K562 (cell line): ENCODE measurements at regions not wholly inside any gene's neighbourhood (a gene's known extent, or its start where the extent isn't known, plus 50 kb on each side); places are given as distances from the start of the nearest gene placed in this dataset.

Experiments used
- ATAC-seq: fragments of 200-7000 bp; cut with Tn5 transposase; 3 replicates; pipeline ENCODE4 v1.9.1; 2020; ENCODE audit warnings: moderate library complexity
- BruUV-seq: library from RNA; stranded (reverse); fragments of 400-500 nt; replicated peaks from 2 replicates; lab custom pipeline; 2021; lab: Mats Ljungman, UMichigan
- CTCF ChIA-PET: fragments of 300-600 bp; formaldehyde crosslinking; extraction: SDS; loops from one replicate; lab custom pipeline; 2021; ENCODE audit warnings: low intra/inter-chr PET ratio; lab: Yijun Ruan, JAX
- POLR2A ChIA-PET: fragments of 300-600, 350-650 bp; sonication (Branson Sonifier 250); formaldehyde crosslinking; extraction: SDS; loops from one replicate; lab custom pipeline; 2021; ENCODE audit warnings: antibody characterized with exemption, inconsistent platforms; lab: Yijun Ruan, JAX
- DNase-seq, 4 experiments: peaks; one replicate each; pipeline versions ENCODE4 v3.0.0 to v3.0.0-alpha.2; 2011 to 2018; ENCODE audit warnings: low spot score in 3 of 4, mixed read lengths in 3 of 4; ENCODE audit errors: extremely low read depth in 1 of 4
- FAIRE-seq: peaks from 2 replicates; lab custom pipeline; 2011; peaks lifted over from hg19 to GRCh38; lab: Jason Lieb, UNC
- H2AFZ ChIP-seq: 2 replicates; pipeline ENCODE4 v1.6.0; 2011; ENCODE audit warnings: low read depth, low read length, control low read depth, inconsistent platforms
- H3K27ac ChIP-seq: fragments of 200-600 bp; 3 replicates; pipeline ENCODE4 v1.8.0; 2011; ENCODE audit warnings: low read depth, mild to moderate bottlenecking, control low read depth, inconsistent platforms, low read length, moderate library complexity, mixed read lengths; ENCODE audit errors: extremely low read depth
- H3K27me3 ChIP-seq, 2 experiments: fragments of 300-600 bp in 1 of 2; 2 replicates in 1 of 2; 3 replicates in 1 of 2; pipeline versions ENCODE4 v1.6.0 to v1.8.0; 2011; ENCODE audit warnings: inconsistent platforms in 2 of 2, low read length in 2 of 2, mild to moderate bottlenecking in 1 of 2, mixed read lengths in 1 of 2, moderate library complexity in 1 of 2; ENCODE audit not compliant: control insufficient read depth in 2 of 2, insufficient read depth in 2 of 2
- H3K36me3 ChIP-seq: fragments of 300-600 bp; 3 replicates; pipeline ENCODE4 v1.8.0; 2011; ENCODE audit warnings: mild to moderate bottlenecking, low read length, inconsistent platforms; ENCODE audit not compliant: control insufficient read depth, insufficient read depth
- H3K4me1 ChIP-seq, 2 experiments: fragments of 200-600 bp in 1 of 2; replicated peaks in 1 of 2; 2 replicates in 1 of 2; 3 replicates in 1 of 2; pipeline versions ENCODE4 v1.5.1 to v1.8.0; 2011; ENCODE audit warnings: inconsistent platforms in 2 of 2, low read length in 2 of 2, mild to moderate bottlenecking in 1 of 2, mixed read lengths in 1 of 2, moderate library complexity in 1 of 2; ENCODE audit not compliant: control insufficient read depth in 2 of 2, insufficient read depth in 2 of 2
- H3K4me2 ChIP-seq: 2 replicates; pipeline ENCODE4 v1.6.1; 2011; ENCODE audit warnings: low read length, control low read depth, inconsistent platforms, mixed read lengths; ENCODE audit not compliant: insufficient read depth
- H3K4me3 ChIP-seq: fragments of 200-600 bp; sonication (generic), shearing (Covaris generic); 2 replicates; pipeline ENCODE4 v1.5.1; 2016; ENCODE audit warnings: control low read depth, inconsistent platforms
- H3K79me2 ChIP-seq: fragments of 200-600 bp; 3 replicates; pipeline ENCODE4 v1.8.0; 2011; ENCODE audit warnings: low read length, inconsistent platforms; ENCODE audit not compliant: control insufficient read depth, insufficient read depth
- H3K9ac ChIP-seq, 2 experiments: 2 replicates each; pipeline versions ENCODE4 v1.6.0 to v1.6.1; 2011; ENCODE audit warnings: low read depth in 2 of 2, low read length in 2 of 2, control low read depth in 1 of 2, inconsistent platforms in 1 of 2, mild to moderate bottlenecking in 1 of 2, mixed read lengths in 1 of 2; ENCODE audit not compliant: insufficient read depth in 1 of 2
- H3K9me1 ChIP-seq: one replicate; pipeline ENCODE4 v1.6.0; 2011; ENCODE audit warnings: inconsistent platforms, mild to moderate bottlenecking, low read length, moderate library complexity; ENCODE audit not compliant: control insufficient read depth, insufficient read depth
- H3K9me3 ChIP-seq: replicated peaks from 2 replicates; pipeline ENCODE4 v1.5.1; 2011; ENCODE audit warnings: low read depth, low read length, inconsistent platforms; ENCODE audit not compliant: control insufficient read depth, insufficient read depth
- H4K20me1 ChIP-seq: replicated peaks from 2 replicates; pipeline ENCODE4 v1.6.1; 2011; ENCODE audit warnings: low read length, inconsistent platforms, mixed read lengths; ENCODE audit not compliant: control insufficient read depth, insufficient read depth
- CBFB ChIP-seq: sonication (generic); formaldehyde crosslinking; IDR thresholded peaks from 2 replicates; pipeline ENCODE4 v1.4.0; 2020; ENCODE audit warnings: mild to moderate bottlenecking, missing genetic modification reagents
- CBX8 ChIP-seq: fragments of 200-600 bp; sonication (generic); IDR thresholded peaks from 2 replicates; pipeline ENCODE4 v1.6.1; 2012; ENCODE audit warnings: borderline replicate concordance, mixed run types, low read depth, mild to moderate bottlenecking, moderate library complexity, mixed read lengths, low read length, control low read depth, inconsistent platforms; ENCODE audit not compliant: poor library complexity, severe bottlenecking; ENCODE audit errors: extremely low read depth
- COPS2 ChIP-seq: fragments of 450-650 bp; conservative IDR thresholded peaks from 2 replicates; pipeline ENCODE4 v1.6.1; 2016; ENCODE audit warnings: mild to moderate bottlenecking, moderate library complexity
- GTF2E2 ChIP-seq: fragments of 200-800 bp; sonication (Bioruptor generic); IDR thresholded peaks from 2 replicates; pipeline ENCODE4 v1.6.1; 2016; ENCODE audit warnings: missing genetic modification characterization, missing compliant biosample characterization
- RB1 ChIP-seq: fragments of 450-650 bp; IDR thresholded peaks from 2 replicates; pipeline ENCODE4 v1.6.1; 2017; ENCODE audit warnings: low read depth, mild to moderate bottlenecking
- SMARCA4 ChIP-seq: fragments of 450-650 bp; IDR thresholded peaks from 2 replicates; pipeline ENCODE4 v1.6.1; 2016
- SMARCC2 ChIP-seq: fragments of 450-650 bp; IDR thresholded peaks from 2 replicates; pipeline ENCODE4 v1.6.1; 2017; ENCODE audit warnings: antibody characterized with exemption, moderate library complexity, mild to moderate bottlenecking, low read depth
- SRSF7 ChIP-seq: fragments of 200-400 bp; formaldehyde crosslinking; optimal IDR thresholded peaks from 2 replicates; pipeline ENCODE3; 2017; ENCODE audit warnings: mild to moderate bottlenecking, low read depth, low read length
- TCF7L2 ChIP-seq: fragments of 150-350 bp; IDR thresholded peaks from 2 replicates; pipeline ENCODE4 v1.6.1; 2016; ENCODE audit warnings: low read depth, mild to moderate bottlenecking, low read length, moderate library complexity
- ZNF57 ChIP-seq: fragments of 450-650 bp; formaldehyde crosslinking; IDR thresholded peaks from 2 replicates; pipeline ENCODE4 v1.4.0; 2020; ENCODE audit warnings: mild to moderate bottlenecking, moderate library complexity
- WGBS: fragments of 100-300 bp; shearing (Covaris generic); methylation state at CpG from one replicate; pipeline ENCODE4 v1.1.6; 2016; ENCODE audit warnings: low coverage, mixed read lengths; ENCODE audit not compliant: insufficient coverage; ENCODE audit errors: missing lambda C conversion rate; 5-methylcytosine and 5-hydroxymethylcytosine counted together
- in situ Hi-C: fragments of 300-500 bp; cut with MboI; formaldehyde crosslinking; loops from 4 replicates; pipeline ENCODE4 v1.15.0; 2018; ENCODE audit warnings: inconsistent platforms, mixed read lengths
- intact Hi-C: fragments of 100-400 bp; cut with micrococcal nuclease; formaldehyde crosslinking; loops from 2 replicates; pipeline ENCODE4 v1.14.2; 2022
- TF ChIP-seq, protein P1 (sequence below): fragments of 450-650 bp; formaldehyde crosslinking; IDR thresholded peaks from 2 replicates; pipeline ENCODE4 v1.4.0; 2020; ENCODE audit warnings: mild to moderate bottlenecking, moderate library complexity
- TF ChIP-seq, protein P2 (sequence below): fragments of 450-650 bp; IDR thresholded peaks from 2 replicates; pipeline ENCODE4 v1.7.0; 2016; ENCODE audit warnings: borderline replicate concordance

DNA sequence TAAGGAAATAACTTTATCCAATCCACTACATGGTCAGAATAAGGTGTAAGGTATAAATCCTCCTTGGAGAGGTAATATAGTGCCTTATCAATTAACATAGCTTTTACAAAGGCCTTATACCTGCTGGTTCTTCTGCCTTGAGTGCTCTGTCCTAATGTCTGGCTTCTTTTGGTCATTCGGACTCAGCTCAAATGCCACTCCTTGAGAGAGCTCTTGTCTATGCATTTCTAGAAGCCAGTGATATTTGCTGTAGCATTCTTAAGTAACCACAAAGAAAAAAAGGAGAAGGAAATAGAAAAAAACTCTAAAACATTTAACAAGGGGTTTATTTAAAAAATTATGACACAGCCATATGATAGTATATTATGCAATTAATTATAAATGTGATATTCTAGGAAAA lies 444.8 kb upstream of the SLIT2 start:
- 9% methylated on average over 1 of the region's 1 CpG for WGBS
- H3K36me3 ChIP-seq, result no peaks in the 10 kb centered on the region

More for the DNA sequence above, 444.8 kb upstream of the SLIT2 start:
- Histone ChIP-seq H3K4me1 (no peaks in the 10 kb centered on the region), H4K20me1 (no peaks in the 10 kb centered on the region), H3K9ac (no peak overlapping the region), H3K79me2 (no peaks in the 10 kb centered on the region), H3K4me3 (no peak overlapping the region), H3K27me3 (no peaks in the 10 kb centered on the region), H2AFZ (no peak overlapping the region), H3K9me3 (no peaks in the 10 kb centered on the region), H3K4me2 (no peak overlapping the region), H3K9me1 (no peaks in the 10 kb centered on the region), H3K27ac (no peak overlapping the region)
- DNase-seq (no peak), ATAC-seq (no peak), FAIRE-seq (no peak)
- BruUV-seq, result no TSS peak
- ChIA-PET POLR2A (no interaction called here), CTCF (no interaction called here)
- no peak for TF ChIP-seq GTF2E2 (tag)
- TF ChIP-seq, protein P1, sequence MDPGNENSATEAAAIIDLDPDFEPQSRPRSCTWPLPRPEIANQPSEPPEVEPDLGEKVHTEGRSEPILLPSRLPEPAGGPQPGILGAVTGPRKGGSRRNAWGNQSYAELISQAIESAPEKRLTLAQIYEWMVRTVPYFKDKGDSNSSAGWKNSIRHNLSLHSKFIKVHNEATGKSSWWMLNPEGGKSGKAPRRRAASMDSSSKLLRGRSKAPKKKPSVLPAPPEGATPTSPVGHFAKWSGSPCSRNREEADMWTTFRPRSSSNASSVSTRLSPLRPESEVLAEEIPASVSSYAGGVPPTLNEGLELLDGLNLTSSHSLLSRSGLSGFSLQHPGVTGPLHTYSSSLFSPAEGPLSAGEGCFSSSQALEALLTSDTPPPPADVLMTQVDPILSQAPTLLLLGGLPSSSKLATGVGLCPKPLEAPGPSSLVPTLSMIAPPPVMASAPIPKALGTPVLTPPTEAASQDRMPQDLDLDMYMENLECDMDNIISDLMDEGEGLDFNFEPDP, result no peak
- TF ChIP-seq ZNF57, result no peak
- TF ChIP-seq, protein P2, sequence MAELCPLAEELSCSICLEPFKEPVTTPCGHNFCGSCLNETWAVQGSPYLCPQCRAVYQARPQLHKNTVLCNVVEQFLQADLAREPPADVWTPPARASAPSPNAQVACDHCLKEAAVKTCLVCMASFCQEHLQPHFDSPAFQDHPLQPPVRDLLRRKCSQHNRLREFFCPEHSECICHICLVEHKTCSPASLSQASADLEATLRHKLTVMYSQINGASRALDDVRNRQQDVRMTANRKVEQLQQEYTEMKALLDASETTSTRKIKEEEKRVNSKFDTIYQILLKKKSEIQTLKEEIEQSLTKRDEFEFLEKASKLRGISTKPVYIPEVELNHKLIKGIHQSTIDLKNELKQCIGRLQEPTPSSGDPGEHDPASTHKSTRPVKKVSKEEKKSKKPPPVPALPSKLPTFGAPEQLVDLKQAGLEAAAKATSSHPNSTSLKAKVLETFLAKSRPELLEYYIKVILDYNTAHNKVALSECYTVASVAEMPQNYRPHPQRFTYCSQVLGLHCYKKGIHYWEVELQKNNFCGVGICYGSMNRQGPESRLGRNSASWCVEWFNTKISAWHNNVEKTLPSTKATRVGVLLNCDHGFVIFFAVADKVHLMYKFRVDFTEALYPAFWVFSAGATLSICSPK, result no peak
- no peak for TF ChIP-seq RB1
- TF ChIP-seq SMARCA4, result no peak
- TF ChIP-seq CBX8, result no peak
- TF ChIP-seq TCF7L2, result no peak
- TF ChIP-seq SRSF7, result no peak
- TF ChIP-seq COPS2, result no peak
- no peak for TF ChIP-seq CBFB (CRISPR knock-in tag)
- TF ChIP-seq SMARCC2, result no peak
- in situ Hi-C loops, result no loop called here
- intact Hi-C loops, result no loop called here
